Neuron (in vitro differentiated cells): ENCODE measurements at regions not wholly inside any gene's neighbourhood (a gene's known extent, or its start where the extent isn't known, plus 50 kb on each side); places are given as distances from the start of the nearest gene placed in this dataset.

Experiments used
- H2AFZ ChIP-seq: one replicate; pipeline ENCODE4 v1.6.1; 2013; ENCODE audit warnings: low read depth, mild to moderate bottlenecking, inconsistent platforms, low read length, moderate library complexity
- H3K27me3 ChIP-seq: one replicate; pipeline ENCODE4 v1.6.1; 2013; ENCODE audit warnings: low read length; ENCODE audit not compliant: insufficient read depth
- H3K36me3 ChIP-seq: one replicate; pipeline ENCODE4 v1.6.1; 2013; ENCODE audit warnings: low read length; ENCODE audit not compliant: insufficient read depth
- H3K4me1 ChIP-seq: one replicate; pipeline ENCODE4 v1.6.1; 2013; ENCODE audit warnings: low read length; ENCODE audit not compliant: insufficient read depth
- H3K4me3 ChIP-seq: 2 replicates; pipeline ENCODE4 v1.5.1; 2013; ENCODE audit warnings: mild to moderate bottlenecking, low read length, moderate library complexity
- H3K9me3 ChIP-seq: one replicate; pipeline ENCODE4 v1.6.1; 2013; ENCODE audit warnings: low read length

DNA sequence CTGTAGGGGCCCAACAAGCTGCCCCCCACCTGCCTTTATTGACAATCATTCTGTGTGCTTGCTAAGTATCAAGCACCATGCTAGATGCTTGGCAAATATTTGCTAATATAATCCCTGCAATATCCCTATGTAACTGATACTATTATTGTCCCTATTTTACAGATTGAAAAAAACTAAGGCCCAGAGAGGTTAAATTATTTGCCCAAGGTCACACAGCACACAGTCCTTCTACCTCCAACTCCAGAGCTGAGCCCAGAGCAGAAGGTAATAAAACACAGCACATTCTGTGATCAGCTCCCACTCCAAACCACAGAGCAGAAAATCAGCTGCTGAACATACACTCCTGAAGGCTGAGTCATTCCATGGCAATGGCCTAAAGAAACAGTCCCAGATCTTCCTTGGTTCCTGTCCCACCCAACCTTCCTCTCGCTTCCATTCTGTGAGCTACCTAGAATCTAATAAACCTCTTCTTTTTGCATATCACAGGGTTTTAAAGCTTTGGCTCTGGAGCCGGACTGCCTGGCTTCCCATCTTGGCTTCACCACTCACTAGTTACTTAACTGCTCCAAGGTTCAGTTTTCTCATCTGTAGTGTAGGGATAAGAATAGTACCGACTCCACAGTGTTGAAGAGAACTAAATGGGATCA, 66.7 kb upstream of the ADRA1B start:
- Histone ChIP-seq H3K27me3 (no peaks in the 10 kb centered on the region), H2AFZ (no peak overlapping the region), H3K9me3 (no peaks in the 10 kb centered on the region), H3K36me3 (no peaks in the 10 kb centered on the region), H3K4me3 (no peak overlapping the region), H3K4me1 (no peaks in the 10 kb centered on the region)

DNA sequence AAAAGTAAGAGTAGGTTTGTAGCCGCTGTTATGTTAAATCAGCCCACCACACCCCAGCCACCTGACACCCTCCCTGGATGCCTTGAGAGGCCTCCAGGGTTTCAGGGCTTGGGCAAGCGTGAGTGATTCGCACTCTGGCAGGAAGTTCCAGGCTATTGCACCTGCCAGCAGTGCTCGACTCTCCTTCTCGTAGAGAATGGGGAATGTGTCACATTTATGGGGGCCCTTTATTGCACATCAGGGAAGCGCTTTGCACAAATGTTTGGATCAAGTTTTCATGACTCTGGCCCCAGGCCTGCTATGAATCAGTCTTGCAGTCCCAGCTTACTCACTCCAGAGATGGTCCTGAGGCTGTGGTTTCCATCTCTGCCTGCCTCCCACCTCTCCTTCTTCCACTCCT, 66.1 kb upstream of the ADRA1B start:
- Histone ChIP-seq H3K4me1 (no peaks in the 10 kb centered on the region), H3K9me3 (no peaks in the 10 kb centered on the region), H2AFZ (no peak overlapping the region), H3K36me3 (no peaks in the 10 kb centered on the region), H3K4me3 (no peak overlapping the region), H3K27me3 (no peaks in the 10 kb centered on the region)

DNA sequence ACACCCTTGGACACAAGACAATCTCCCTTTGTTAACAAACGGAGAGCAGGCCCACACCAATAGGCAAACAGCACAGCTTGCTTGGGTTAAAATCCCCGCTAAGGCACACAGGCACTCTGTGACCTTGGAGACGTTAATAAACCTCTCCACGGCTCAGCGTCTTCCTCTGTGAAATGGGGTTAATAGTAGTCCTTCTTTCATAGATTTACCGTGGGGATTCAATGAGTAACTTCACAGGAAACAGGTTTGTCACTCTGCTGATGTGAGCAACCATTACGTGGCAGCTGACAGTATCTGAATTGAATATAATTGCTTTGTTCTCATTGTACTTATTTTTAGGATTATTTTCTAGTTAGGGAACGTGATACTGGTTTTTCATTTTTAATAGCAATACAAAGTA, 65.2 kb upstream of the ADRA1B start:
- Histone ChIP-seq H3K36me3 (no peaks in the 10 kb centered on the region), H3K4me3 (no peak overlapping the region)

DNA sequence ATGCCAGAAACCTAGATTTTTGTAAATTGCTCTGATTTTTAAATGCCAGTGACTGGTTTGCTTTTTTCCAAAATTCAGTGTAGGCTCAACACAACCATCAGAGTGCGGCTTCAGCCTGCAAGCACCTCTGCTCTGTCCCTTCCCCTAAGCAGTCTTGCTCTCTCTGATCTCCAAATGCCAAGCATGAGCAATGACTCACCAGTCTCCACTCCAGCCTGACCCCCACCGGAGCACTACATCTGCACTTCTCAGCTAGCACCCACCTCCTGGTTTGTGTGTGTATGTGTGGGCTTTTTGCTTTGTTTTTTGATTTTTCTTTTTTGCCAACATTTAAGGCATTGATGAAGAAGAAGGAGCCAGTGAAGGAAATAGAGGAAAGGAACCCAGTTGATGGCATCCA, 61.4 kb upstream of the ADRA1B start:
- Histone ChIP-seq H2AFZ (no peak overlapping the region), H3K9me3 (no peaks in the 10 kb centered on the region), H3K4me3 (no peak overlapping the region), H3K4me1 (no peaks in the 10 kb centered on the region), H3K27me3 (no peaks in the 10 kb centered on the region), H3K36me3 (no peaks in the 10 kb centered on the region)

More for the DNA sequence above, 65.2 kb upstream of the ADRA1B start:
- Histone ChIP-seq H3K27me3 (no peaks in the 10 kb centered on the region), H3K9me3 (no peaks in the 10 kb centered on the region), H2AFZ (no peak overlapping the region), H3K4me1 (no peaks in the 10 kb centered on the region)

DNA sequence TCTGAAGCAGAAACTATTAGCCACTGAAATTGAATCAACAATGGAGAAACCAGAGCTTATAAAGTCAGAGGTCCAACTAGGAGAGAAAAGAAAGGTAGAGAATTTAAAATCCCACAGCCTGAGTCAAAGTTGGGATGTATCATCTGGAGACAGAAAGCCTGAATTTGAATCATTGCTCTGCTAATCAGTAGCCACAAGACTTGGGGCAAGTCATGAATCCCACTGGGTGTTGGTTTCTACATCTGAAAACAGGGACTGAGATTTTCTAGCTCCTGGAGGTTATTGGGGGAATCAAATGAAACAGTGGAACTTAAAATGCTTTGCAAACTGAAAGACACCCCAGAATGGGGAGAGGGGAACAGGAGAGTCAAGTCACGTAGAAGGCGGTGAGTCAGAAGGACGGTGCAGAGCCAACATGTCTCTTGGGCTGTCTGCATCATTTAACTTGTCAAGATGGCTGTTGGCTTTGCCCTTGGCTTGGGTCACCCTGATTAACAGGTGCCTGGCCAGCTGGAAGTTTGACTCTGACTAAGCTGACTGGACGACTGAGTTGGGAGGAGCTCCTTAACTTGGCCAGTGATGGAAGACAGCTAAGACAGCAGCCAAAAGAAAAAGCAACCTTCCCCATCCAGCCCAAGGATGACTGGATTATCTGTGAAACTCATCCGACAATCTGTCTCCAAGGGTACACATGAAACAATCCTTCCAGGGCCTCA, 60.6 kb upstream of the ADRA1B start:
- Histone ChIP-seq H2AFZ (no peak overlapping the region), H3K4me3 (no peak overlapping the region), H3K9me3 (no peaks in the 10 kb centered on the region), H3K4me1 (no peaks in the 10 kb centered on the region), H3K27me3 (no peaks in the 10 kb centered on the region), H3K36me3 (no peaks in the 10 kb centered on the region)

DNA sequence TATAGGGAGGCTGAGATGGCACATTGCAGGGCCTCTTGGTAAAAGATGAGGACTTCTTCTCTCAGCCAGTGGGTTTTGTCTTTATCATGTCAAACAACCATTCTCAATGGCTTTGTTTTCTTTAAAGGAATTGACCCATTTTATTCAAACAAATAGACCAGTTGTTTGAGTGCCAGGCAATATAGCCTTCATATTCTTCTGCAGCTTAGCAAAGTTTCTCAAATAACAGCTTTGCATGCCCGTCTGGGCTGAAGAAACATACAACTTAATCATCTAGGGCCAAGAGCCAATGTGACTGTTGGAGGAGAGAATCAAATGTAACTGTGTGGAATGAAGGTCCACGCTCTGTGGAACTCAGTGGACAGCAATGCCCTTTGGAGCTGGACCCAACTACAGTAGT, 57.4 kb upstream of the ADRA1B start:
- no peaks in the 10 kb centered on the region for H3K36me3 ChIP-seq
- no peaks in the 10 kb centered on the region for H3K4me1 ChIP-seq
- no peak overlapping the region for H2AFZ ChIP-seq
- H3K27me3 ChIP-seq: no peaks in the 10 kb centered on the region
- no peaks in the 10 kb centered on the region for H3K9me3 ChIP-seq
- H3K4me3 ChIP-seq: no peak overlapping the region

DNA sequence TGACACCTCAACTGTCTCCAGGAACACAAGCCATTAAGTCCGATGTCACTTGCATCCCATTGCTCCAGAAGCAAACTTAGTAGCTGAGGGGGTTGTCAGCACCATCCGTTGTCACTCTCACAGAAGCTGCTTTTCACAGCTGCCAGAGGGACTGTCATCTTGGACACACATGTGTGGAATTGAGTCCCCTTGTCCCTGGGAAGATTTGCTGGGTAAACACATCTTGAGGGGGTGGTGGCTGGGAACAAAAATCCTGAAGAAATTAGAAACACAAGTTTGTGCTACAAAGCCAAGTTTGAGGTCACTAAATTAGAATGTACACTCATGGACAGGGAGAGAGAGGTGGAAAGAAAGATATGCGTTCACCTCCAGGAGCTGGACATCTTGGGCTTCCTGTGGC, 55.2 kb upstream of the ADRA1B start:
- H3K27me3 ChIP-seq: no peaks in the 10 kb centered on the region
- H3K36me3 ChIP-seq: no peaks in the 10 kb centered on the region
- no peaks in the 10 kb centered on the region for H3K4me1 ChIP-seq
- no peak overlapping the region for H3K4me3 ChIP-seq
- H2AFZ ChIP-seq: no peak overlapping the region
- no peaks in the 10 kb centered on the region for H3K9me3 ChIP-seq

DNA sequence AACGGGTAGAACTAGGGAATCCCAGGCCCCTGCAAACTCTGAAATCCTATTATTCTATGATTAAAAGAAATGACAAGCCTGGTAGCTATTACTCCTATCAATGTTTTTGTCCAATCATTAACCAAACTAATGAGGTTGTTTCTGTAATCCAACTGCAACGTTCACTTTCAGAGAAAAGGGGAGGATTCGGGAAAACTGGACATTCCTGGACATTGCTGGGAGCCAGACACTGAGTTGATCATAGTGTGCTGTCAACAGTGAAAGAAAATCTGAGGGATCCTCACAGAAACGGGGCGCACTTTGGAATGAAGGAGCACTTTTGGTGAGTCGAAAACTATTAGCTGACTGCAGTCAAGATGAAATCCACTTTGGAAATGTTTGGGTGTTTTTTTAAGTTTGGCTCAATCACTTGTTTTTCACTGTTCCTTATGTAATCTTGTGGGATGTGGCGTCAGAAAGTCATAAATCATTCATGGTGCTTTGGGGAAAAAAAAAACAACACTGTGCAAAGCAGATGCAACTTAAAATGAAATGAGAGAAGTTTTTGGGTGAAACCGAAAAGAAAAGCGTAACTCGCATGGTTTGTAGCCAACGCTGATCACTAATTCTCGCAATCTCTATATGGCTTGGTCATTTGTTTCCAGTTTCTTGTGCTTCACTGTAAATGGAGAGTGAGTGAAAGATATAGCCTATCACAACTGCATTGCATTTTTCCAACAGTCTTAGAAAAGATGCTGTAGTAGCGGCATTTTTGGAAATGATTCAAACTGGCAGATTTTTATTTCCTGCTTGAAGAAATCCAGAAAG, 51.2 kb upstream of the ADRA1B start:
- Histone ChIP-seq H3K4me1 (no peaks in the 10 kb centered on the region), H3K27me3 (no peaks in the 10 kb centered on the region), H3K9me3 (no peaks in the 10 kb centered on the region), H3K4me3 (no peak overlapping the region), H3K36me3 (no peaks in the 10 kb centered on the region), H2AFZ (no peak overlapping the region)

DNA sequence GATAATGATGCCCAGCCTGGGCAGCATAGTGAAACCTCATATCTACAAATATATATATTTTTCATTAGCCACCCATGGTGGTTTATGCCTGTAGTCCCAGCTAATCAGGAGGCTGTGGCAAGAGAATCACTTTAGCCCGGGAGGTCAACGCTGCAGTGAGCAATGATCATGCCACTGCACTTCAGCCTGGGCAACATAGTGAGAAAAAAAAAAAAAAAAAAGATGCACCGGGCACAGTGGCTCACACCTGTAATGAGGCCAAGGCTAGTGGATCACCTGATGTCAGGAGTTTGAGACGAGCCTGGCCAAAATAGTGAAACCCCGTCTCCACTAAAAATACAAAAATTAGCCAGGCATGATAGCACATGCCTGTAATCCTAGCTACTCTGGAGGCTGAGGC, 50.2 kb upstream of the ADRA1B start:
- Histone ChIP-seq H3K36me3 (no peaks in the 10 kb centered on the region), H3K27me3 (no peaks in the 10 kb centered on the region), H3K4me1 (no peaks in the 10 kb centered on the region), H3K9me3 (no peaks in the 10 kb centered on the region), H3K4me3 (no peak overlapping the region), H2AFZ (no peak overlapping the region)
